Endothelial cell of umbilical vein (primary cell): ENCODE measurements at regions not wholly inside any gene's neighbourhood (a gene's known extent, or its start where the extent isn't known, plus 50 kb on each side); places are given as distances from the start of the nearest gene placed in this dataset.

Source experiments
- BruUV-seq: library from RNA; stranded (reverse); fragments of 400-500 nt; replicated peaks from 2 replicates; lab custom pipeline; 2021; lab: Mats Ljungman, UMichigan
- CTCF ChIA-PET: fragments of 300-600, 350-600 bp; sonication (Branson Sonifier 250); formaldehyde crosslinking; loops from one replicate; lab custom pipeline; 2021; ENCODE audit warnings: antibody characterized with exemption, inconsistent platforms; lab: Charles Lee
- POLR2A ChIA-PET: fragments of 300-600, 350-600 bp; sonication (Branson Sonifier 250); formaldehyde crosslinking; loops from one replicate; lab custom pipeline; 2021; ENCODE audit warnings: antibody characterized with exemption, inconsistent platforms; lab: Charles Lee
- DNase-seq: peaks from one replicate; pipeline ENCODE4 v3.0.0-alpha.2; 2011; ENCODE audit warnings: low read depth, low spot score
- FAIRE-seq: peaks from 2 replicates; lab custom pipeline; 2011; peaks lifted over from hg19 to GRCh38; lab: Jason Lieb, UNC
- H2AFZ ChIP-seq: 2 replicates; pipeline ENCODE4 v1.6.0; 2012; ENCODE audit warnings: low read depth, low read length, control low read depth, inconsistent platforms
- H3K27ac ChIP-seq: 2 replicates; pipeline ENCODE4 v1.5.1; 2011; ENCODE audit warnings: low read depth, mild to moderate bottlenecking, control low read depth, low read length, moderate library complexity; ENCODE audit not compliant: insufficient read depth
- H3K27me3 ChIP-seq, 2 experiments: 2 replicates each; pipeline versions ENCODE4 v1.6.0 to v1.6.1; 2011; ENCODE audit warnings: low read length in 2 of 2, mixed read lengths in 1 of 2; ENCODE audit not compliant: control insufficient read depth in 2 of 2, insufficient read depth in 2 of 2
- H3K36me3 ChIP-seq, 2 experiments: 2 replicates in 1 of 2; 3 replicates in 1 of 2; pipeline ENCODE4 v1.5.1; 2011; ENCODE audit warnings: low read length in 2 of 2, mild to moderate bottlenecking in 1 of 2, moderate library complexity in 1 of 2; ENCODE audit not compliant: control insufficient read depth in 2 of 2, insufficient read depth in 2 of 2; ENCODE audit errors: extremely low read depth in 1 of 2
- H3K4me1 ChIP-seq: 3 replicates; pipeline ENCODE4 v1.5.1; 2011; ENCODE audit warnings: mild to moderate bottlenecking, low read length; ENCODE audit not compliant: control insufficient read depth, insufficient read depth; ENCODE audit errors: extremely low read depth
- H3K4me2 ChIP-seq: 2 replicates; pipeline ENCODE4 v1.6.1; 2011; ENCODE audit warnings: low read length, control low read depth, mixed read lengths; ENCODE audit not compliant: insufficient read depth
- H3K4me3 ChIP-seq, 3 experiments: fragments of 200-600 bp in 1 of 3; sonication (generic), shearing (Covaris generic) in 1 of 3; replicated peaks in 1 of 3; 2 replicates each; pipeline ENCODE4 v1.5.1; 2011 to 2016; ENCODE audit warnings: control low read depth in 3 of 3, low read length in 3 of 3, mild to moderate bottlenecking in 2 of 3, inconsistent platforms in 1 of 3, low read depth in 1 of 3, moderate library complexity in 1 of 3; ENCODE audit not compliant: insufficient read depth in 1 of 3
- H3K79me2 ChIP-seq: 2 replicates; pipeline ENCODE4 v1.6.0; 2012; ENCODE audit warnings: low read length, inconsistent platforms; ENCODE audit not compliant: control insufficient read depth, insufficient read depth
- H3K9ac ChIP-seq: replicated peaks from 2 replicates; pipeline ENCODE3; 2011; ENCODE audit warnings: low read length, control low read depth; ENCODE audit not compliant: insufficient read depth; ENCODE audit errors: extremely low read depth
- H3K9me1 ChIP-seq: replicated peaks from 3 replicates; pipeline ENCODE4 v1.6.0; 2011; ENCODE audit warnings: mild to moderate bottlenecking, low read length; ENCODE audit not compliant: control insufficient read depth, insufficient read depth; ENCODE audit errors: extremely low read depth
- H3K9me3 ChIP-seq: replicated peaks from 2 replicates; pipeline ENCODE4 v1.5.1; 2012; ENCODE audit warnings: low read length, inconsistent platforms; ENCODE audit not compliant: control insufficient read depth, insufficient read depth
- H4K20me1 ChIP-seq: replicated peaks from 2 replicates; pipeline ENCODE3; 2011; ENCODE audit warnings: mild to moderate bottlenecking, low read length; ENCODE audit not compliant: control insufficient read depth, insufficient read depth; ENCODE audit errors: extremely low read depth
- EZH2 ChIP-seq: IDR thresholded peaks from 2 replicates; pipeline ENCODE4 v1.6.1; 2012; ENCODE audit warnings: borderline replicate concordance, low read depth, mild to moderate bottlenecking, moderate library complexity, low read length, inconsistent platforms; ENCODE audit not compliant: severe bottlenecking
- FOS ChIP-seq: IDR thresholded peaks from 2 replicates; pipeline ENCODE4 v1.6.1; 2011; ENCODE audit warnings: mild to moderate bottlenecking, low read length, moderate library complexity, borderline replicate concordance; ENCODE audit not compliant: insufficient read depth
- GATA2 ChIP-seq: IDR thresholded peaks from 2 replicates; pipeline ENCODE4 v1.7.0; 2011; ENCODE audit warnings: low read depth, mild to moderate bottlenecking, moderate library complexity, mixed read lengths, low read length; ENCODE audit not compliant: insufficient read length, insufficient read depth
- JUN ChIP-seq: IDR thresholded peaks from 2 replicates; pipeline ENCODE4 v1.6.1; 2011; ENCODE audit warnings: borderline replicate concordance, low read depth; ENCODE audit not compliant: insufficient read length, insufficient read depth
- MAX ChIP-seq: IDR thresholded peaks from 2 replicates; pipeline ENCODE4 v1.6.1; 2011; ENCODE audit not compliant: insufficient read depth, insufficient read length
- MYC ChIP-seq: IDR thresholded peaks from one replicate; pipeline ENCODE4 v1.6.1; 2011; ENCODE audit warnings: mild to moderate bottlenecking, low read depth, low read length
- POLR2A ChIP-seq: IDR thresholded peaks from 2 replicates; pipeline ENCODE4 v1.6.1; 2012; ENCODE audit warnings: low read depth, mild to moderate bottlenecking, control low read depth, low read length
- POLR2AphosphoS5 ChIP-seq: IDR thresholded peaks from 2 replicates; pipeline ENCODE4 v1.6.1; 2012; ENCODE audit warnings: low read depth, mild to moderate bottlenecking, control low read depth, low read length, moderate library complexity; ENCODE audit not compliant: insufficient read depth
- dilution Hi-C: fragments of 300-500 bp; cut with MboI; formaldehyde crosslinking; loops from one replicate; pipeline ENCODE4 v1.15.0; 2019; ENCODE audit warnings: low sequenced_read_pairs; ENCODE audit not compliant: extremely low pct_ligation_motif_present
- intact Hi-C: fragments of 100-400 bp; cut with micrococcal nuclease; formaldehyde crosslinking; loops from one replicate; pipeline ENCODE4 v1.10.0; 2022
- TF ChIP-seq, protein P1 (sequence below), 2 donors: IDR thresholded peaks; 1 replicate in 1 of 2; 2 replicates in 1 of 2; pipeline ENCODE4 v1.5.1; 2011; ENCODE audit warnings: low read length in 2 of 2, mild to moderate bottlenecking in 2 of 2, moderate library complexity in 2 of 2, control low read depth in 1 of 2, inconsistent platforms in 1 of 2, low read depth in 1 of 2; ENCODE audit not compliant: insufficient read depth in 1 of 2; ENCODE audit errors: extremely low read depth in 1 of 2

- Histone ChIP-seq H3K4me3 (no peak overlapping the region), H3K27me3 (no peaks in the 10 kb centered on the region), H3K4me1 (no peaks in the 10 kb centered on the region), H2AFZ (no peak overlapping the region), H3K27ac (no peak overlapping the region), H3K9me1 (no peaks in the 10 kb centered on the region), H3K9ac (no peak overlapping the region), H3K79me2 (no peaks in the 10 kb centered on the region), H3K36me3 (no peaks in the 10 kb centered on the region), H3K9me3 (no peaks in the 10 kb centered on the region), H4K20me1 (no peaks in the 10 kb centered on the region), H3K4me2 (no peak overlapping the region)
- BruUV-seq = no TSS peak
- dilution Hi-C loops (no loop called here), intact Hi-C loops (no loop called here)
- ChIA-PET POLR2A (interaction anchor here (0.6 kb wide), 1 partner anchor 1275 kb away, joined by 6 read pairs; no protein-coding TSS in a partner anchor), CTCF (no interaction called here)
- TF ChIP-seq POLR2AphosphoS5 = no peak
- no peak for TF ChIP-seq JUN
- no peak for TF ChIP-seq POLR2A
- no peak for TF ChIP-seq EZH2
- TF ChIP-seq MYC = no peak
- no peak for TF ChIP-seq GATA2
- no peak for TF ChIP-seq FOS
- TF ChIP-seq MAX = no peak
- TF ChIP-seq, protein P1, sequence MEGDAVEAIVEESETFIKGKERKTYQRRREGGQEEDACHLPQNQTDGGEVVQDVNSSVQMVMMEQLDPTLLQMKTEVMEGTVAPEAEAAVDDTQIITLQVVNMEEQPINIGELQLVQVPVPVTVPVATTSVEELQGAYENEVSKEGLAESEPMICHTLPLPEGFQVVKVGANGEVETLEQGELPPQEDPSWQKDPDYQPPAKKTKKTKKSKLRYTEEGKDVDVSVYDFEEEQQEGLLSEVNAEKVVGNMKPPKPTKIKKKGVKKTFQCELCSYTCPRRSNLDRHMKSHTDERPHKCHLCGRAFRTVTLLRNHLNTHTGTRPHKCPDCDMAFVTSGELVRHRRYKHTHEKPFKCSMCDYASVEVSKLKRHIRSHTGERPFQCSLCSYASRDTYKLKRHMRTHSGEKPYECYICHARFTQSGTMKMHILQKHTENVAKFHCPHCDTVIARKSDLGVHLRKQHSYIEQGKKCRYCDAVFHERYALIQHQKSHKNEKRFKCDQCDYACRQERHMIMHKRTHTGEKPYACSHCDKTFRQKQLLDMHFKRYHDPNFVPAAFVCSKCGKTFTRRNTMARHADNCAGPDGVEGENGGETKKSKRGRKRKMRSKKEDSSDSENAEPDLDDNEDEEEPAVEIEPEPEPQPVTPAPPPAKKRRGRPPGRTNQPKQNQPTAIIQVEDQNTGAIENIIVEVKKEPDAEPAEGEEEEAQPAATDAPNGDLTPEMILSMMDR (IDR thresholded peaks at IDR 0.05; ENCODE audit: extremely low read depth in 1 of 2, insufficient read depth in 1 of 2, low read depth in 1 of 2, low read length in 2 of 2) = no peak
- no peak for DNase-seq
- FAIRE-seq = no peak
Measured at GRCh38 chr6:169165561-169166300, 87.9 kb downstream of the THBS2 start.
